CD4-positive, alpha-beta T cell (primary cell): ENCODE measurements at regions not wholly inside any gene's neighbourhood (a gene's known extent, or its start where the extent isn't known, plus 50 kb on each side); places are given as distances from the start of the nearest gene placed in this dataset.

Experiments
- ATAC-seq: fragments of 200-7000 bp; cut with Tn5 transposase; one replicate; pipeline ENCODE4 v1.10.0; 2022; ENCODE audit warnings: mild to moderate bottlenecking; ENCODE audit not compliant: poor library complexity
- CTCF ChIA-PET: fragments of 350-600 bp; sonication (Branson Sonifier 250); formaldehyde crosslinking; loops from one replicate; lab custom pipeline; 2021; ENCODE audit warnings: antibody characterized with exemption, inconsistent platforms; lab: Charles Lee
- POLR2A ChIA-PET: fragments of 350-600 bp; sonication (Branson Sonifier 250); formaldehyde crosslinking; loops from one replicate; lab custom pipeline; 2021; ENCODE audit warnings: antibody characterized with exemption, inconsistent platforms; lab: Charles Lee
- DNase-seq, 14 experiments: peaks; one replicate each; pipeline ENCODE4 v3.0.0-alpha.2; 2013 to 2020; ENCODE audit warnings: mixed read lengths in 2 of 14
- H3K27ac ChIP-seq, 2 donors: one replicate each; pipeline versions ENCODE4 v1.5.1 to v1.7.0; 2013; ENCODE audit warnings: low read length in 2 of 2, low read depth in 1 of 2, mild to moderate bottlenecking in 1 of 2
- H3K27me3 ChIP-seq, 2 experiments: 1 replicate in 1 of 2; 2 replicates in 1 of 2; pipeline versions ENCODE4 v1.6.1 to v1.7.0; 2013; ENCODE audit warnings: low read length in 2 of 2, control low read depth in 1 of 2, mild to moderate bottlenecking in 1 of 2, moderate library complexity in 1 of 2; ENCODE audit not compliant: insufficient read depth in 2 of 2, control insufficient read depth in 1 of 2
- H3K36me3 ChIP-seq: one replicate; pipeline ENCODE4 v1.6.1; 2013; ENCODE audit warnings: low read length, control low read depth; ENCODE audit not compliant: insufficient read depth
- H3K4me1 ChIP-seq: one replicate; pipeline ENCODE4 v1.6.1; 2013; ENCODE audit warnings: low read length, control low read depth; ENCODE audit not compliant: insufficient read depth
- H3K4me3 ChIP-seq: one replicate; pipeline ENCODE4 v1.5.1; 2013; ENCODE audit warnings: mild to moderate bottlenecking, low read length, moderate library complexity
- H3K9me3 ChIP-seq, 2 experiments: 1 replicate in 1 of 2; 2 replicates in 1 of 2; pipeline versions ENCODE4 v1.6.1 to v1.7.0; 2013; ENCODE audit warnings: low read length in 2 of 2, mild to moderate bottlenecking in 2 of 2, control low read depth in 1 of 2, moderate library complexity in 1 of 2; ENCODE audit not compliant: control insufficient read depth in 1 of 2, insufficient read depth in 1 of 2
- H3K27ac Mint-ChIP-seq: one replicate; pipeline ENCODE4 v1.8.0; 2020; ENCODE audit warnings: mixed read lengths
- H3K27me3 Mint-ChIP-seq: one replicate; pipeline ENCODE4 v1.8.0; 2021; ENCODE audit warnings: mixed read lengths
- H3K36me3 Mint-ChIP-seq: one replicate; pipeline ENCODE4 v1.8.0; 2021; ENCODE audit warnings: low read depth, mixed read lengths
- H3K4me1 Mint-ChIP-seq: one replicate; pipeline ENCODE4 v1.8.0; 2021; ENCODE audit warnings: low read depth, mixed read lengths
- H3K4me3 Mint-ChIP-seq: one replicate; pipeline ENCODE4 v1.8.0; 2020; ENCODE audit warnings: mild to moderate bottlenecking, mixed read lengths
- H3K9me3 Mint-ChIP-seq: one replicate; pipeline ENCODE4 v1.8.0; 2020; ENCODE audit warnings: mixed read lengths
- intact Hi-C, 2 experiments: fragments of 100-400 bp; cut with DNase I in 1 of 2; cut with micrococcal nuclease in 1 of 2; formaldehyde crosslinking; loops; one replicate each; pipeline versions ENCODE4 v1.15.1 to v1.9.0; 2023 to 2025; cut with DNase I, micrococcal nuclease
- TF ChIP-seq, protein P1 (sequence below): fragments of 200-600 bp; IDR thresholded peaks from one replicate; pipeline ENCODE4 v1.8.0; 2022; ENCODE audit warnings: antibody characterized with exemption, mild to moderate bottlenecking

- Histone ChIP-seq H3K4me1 (no peaks in the 10 kb centered on the region), H3K9me3 (peaks cover 0 to 11% of the 10 kb centered on the region in 2 experiments), H3K36me3 (no peaks in the 10 kb centered on the region), H3K4me3 (no peak overlapping the region), H3K27me3 (no peaks in the 10 kb centered on the region), H3K27ac (no peak overlapping the region)
- no peaks in the 10 kb centered on the region for H3K4me1 Mint-ChIP-seq
- ATAC-seq (no peak), DNase-seq (no peak)
- intact Hi-C loops, result no loop called here
- POLR2A ChIA-PET, result no interaction called here
- CTCF ChIA-PET, result no interaction called here
- H3K36me3 Mint-ChIP-seq, result no peaks in the 10 kb centered on the region
- no peaks in the 10 kb centered on the region for H3K9me3 Mint-ChIP-seq
- no peaks in the 10 kb centered on the region for H3K27me3 Mint-ChIP-seq
- no peak overlapping the region for H3K4me3 Mint-ChIP-seq
- no peak overlapping the region for H3K27ac Mint-ChIP-seq
- TF ChIP-seq, protein P1, sequence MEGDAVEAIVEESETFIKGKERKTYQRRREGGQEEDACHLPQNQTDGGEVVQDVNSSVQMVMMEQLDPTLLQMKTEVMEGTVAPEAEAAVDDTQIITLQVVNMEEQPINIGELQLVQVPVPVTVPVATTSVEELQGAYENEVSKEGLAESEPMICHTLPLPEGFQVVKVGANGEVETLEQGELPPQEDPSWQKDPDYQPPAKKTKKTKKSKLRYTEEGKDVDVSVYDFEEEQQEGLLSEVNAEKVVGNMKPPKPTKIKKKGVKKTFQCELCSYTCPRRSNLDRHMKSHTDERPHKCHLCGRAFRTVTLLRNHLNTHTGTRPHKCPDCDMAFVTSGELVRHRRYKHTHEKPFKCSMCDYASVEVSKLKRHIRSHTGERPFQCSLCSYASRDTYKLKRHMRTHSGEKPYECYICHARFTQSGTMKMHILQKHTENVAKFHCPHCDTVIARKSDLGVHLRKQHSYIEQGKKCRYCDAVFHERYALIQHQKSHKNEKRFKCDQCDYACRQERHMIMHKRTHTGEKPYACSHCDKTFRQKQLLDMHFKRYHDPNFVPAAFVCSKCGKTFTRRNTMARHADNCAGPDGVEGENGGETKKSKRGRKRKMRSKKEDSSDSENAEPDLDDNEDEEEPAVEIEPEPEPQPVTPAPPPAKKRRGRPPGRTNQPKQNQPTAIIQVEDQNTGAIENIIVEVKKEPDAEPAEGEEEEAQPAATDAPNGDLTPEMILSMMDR, result no peak
Observed at GRCh38 chr1:239184561-239185244, 201.7 kb upstream of the CHRM3 start.

DNA sequence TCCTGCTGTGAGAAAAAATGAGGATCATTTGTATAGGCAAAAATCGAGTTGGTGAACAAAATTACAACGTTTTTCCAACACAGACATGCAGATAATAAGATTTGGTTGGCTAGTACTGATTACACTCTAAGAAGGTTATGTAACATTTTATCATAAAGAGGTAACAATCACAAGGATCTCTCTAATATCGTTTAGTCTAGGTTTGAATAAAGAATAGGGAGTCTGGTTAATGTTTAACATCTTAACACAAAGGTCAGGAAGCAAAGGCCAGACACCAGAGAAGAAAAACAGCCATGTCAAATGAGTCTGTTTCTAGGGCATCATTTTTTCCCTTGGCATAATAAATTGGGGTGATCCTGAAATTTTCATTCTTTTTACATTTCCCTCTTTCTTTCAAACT, 207.4 kb upstream of the CHRM3 start:
- H3K27ac ChIP-seq, result no peak overlapping the region
- Mint-ChIP-seq H3K9me3 (no peaks in the 10 kb centered on the region), H3K4me3 (no peak overlapping the region), H3K36me3 (no peaks in the 10 kb centered on the region), H3K27me3 (no peaks in the 10 kb centered on the region), H3K4me1 (no peaks in the 10 kb centered on the region), H3K27ac (no peak overlapping the region)
- no peak overlapping the region for H3K4me3 ChIP-seq
- H3K9me3 ChIP-seq, result peaks cover 0 to 11% of the 10 kb centered on the region in 2 experiments
- no peak for DNase-seq
- ATAC-seq, result no peak
- ChIA-PET POLR2A (no interaction called here), CTCF (no interaction called here)
- intact Hi-C loops, result no loop called here
- H3K36me3 ChIP-seq, result no peaks in the 10 kb centered on the region
- H3K4me1 ChIP-seq, result no peaks in the 10 kb centered on the region
- H3K27me3 ChIP-seq, result no peaks in the 10 kb centered on the region
- TF ChIP-seq, protein P1, result no peak

GRCh38 chr1:239174880-239175279, 211.5 kb upstream of the CHRM3 start:
- TF ChIP-seq, protein P1, result no peak
- DNase-seq (no peak), ATAC-seq (no peak)
- peaks cover 6% of the 10 kb centered on the region for H3K9me3 Mint-ChIP-seq
- no peaks in the 10 kb centered on the region for H3K27me3 ChIP-seq
- no peak overlapping the region for H3K4me3 Mint-ChIP-seq
- intact Hi-C loops, result no loop called here
- H3K4me1 Mint-ChIP-seq, result no peaks in the 10 kb centered on the region
- H3K36me3 ChIP-seq, result no peaks in the 10 kb centered on the region
- no peaks in the 10 kb centered on the region for H3K36me3 Mint-ChIP-seq
- no peak overlapping the region for H3K27ac ChIP-seq
- POLR2A ChIA-PET, result no interaction called here
- H3K27ac Mint-ChIP-seq, result no peak overlapping the region
- H3K27me3 Mint-ChIP-seq, result no peaks in the 10 kb centered on the region
- CTCF ChIA-PET, result no interaction called here
- peaks cover 0 to under 1% of the 10 kb centered on the region in 2 experiments for H3K9me3 ChIP-seq
- H3K4me1 ChIP-seq, result no peaks in the 10 kb centered on the region
- no peak overlapping the region for H3K4me3 ChIP-seq
